Nephron (organoid): ENCODE measurements at regions not wholly inside any gene's neighbourhood (a gene's known extent, or its start where the extent isn't known, plus 50 kb on each side); places are given as distances from the start of the nearest gene placed in this dataset.

Source experiments
- H3K27ac Mint-ChIP-seq, 3 experiments: 2 replicates each; pipeline ENCODE4 v1.8.0; 2020; ENCODE audit warnings: mixed read lengths in 3 of 3, mild to moderate bottlenecking in 2 of 3, moderate library complexity in 1 of 3
- H3K27me3 Mint-ChIP-seq: 2 replicates; pipeline ENCODE4 v1.8.0; 2021; ENCODE audit warnings: low read depth, mild to moderate bottlenecking, moderate library complexity, mixed read lengths
- H3K36me3 Mint-ChIP-seq: 2 replicates; pipeline ENCODE4 v1.8.0; 2020; ENCODE audit warnings: low read depth, mixed read lengths
- H3K4me1 Mint-ChIP-seq: 2 replicates; pipeline ENCODE4 v1.8.0; 2020; ENCODE audit warnings: mixed read lengths
- H3K4me3 Mint-ChIP-seq, 3 experiments: 2 replicates each; pipeline ENCODE4 v1.8.0; 2020; ENCODE audit warnings: mild to moderate bottlenecking in 3 of 3, mixed read lengths in 3 of 3, moderate library complexity in 2 of 3
- H3K9me3 Mint-ChIP-seq: 2 replicates; pipeline ENCODE4 v1.8.0; 2020; ENCODE audit warnings: mixed read lengths
- CTCF ChIP-seq, 3 experiments: fragments of 200-600 bp; sonication (generic); IDR thresholded peaks; one replicate each; pipeline ENCODE4 v1.5.0; 2021; ENCODE audit warnings: antibody characterized with exemption in 3 of 3; ENCODE audit not compliant: unreplicated experiment in 3 of 3

GRCh38 chrX:138769918-138770317 lies 58.4 kb upstream of the FGF13 start:
- no peak overlapping the region for H3K27ac Mint-ChIP-seq
- no peaks in the 10 kb centered on the region for H3K9me3 Mint-ChIP-seq
- H3K36me3 Mint-ChIP-seq = no peaks in the 10 kb centered on the region
- no peaks in the 10 kb centered on the region for H3K27me3 Mint-ChIP-seq
- H3K4me3 Mint-ChIP-seq = no peak overlapping the region
- no peaks in the 10 kb centered on the region for H3K4me1 Mint-ChIP-seq
- TF ChIP-seq CTCF (IDR thresholded peaks at IDR 0.05; ENCODE audit: unreplicated experiment in 3 of 3) = no peak

- H3K36me3 Mint-ChIP-seq = no peaks in the 10 kb centered on the region
- H3K27me3 Mint-ChIP-seq = no peaks in the 10 kb centered on the region
- no peak for TF ChIP-seq CTCF (IDR thresholded peaks at IDR 0.05; ENCODE audit: unreplicated experiment in 3 of 3)
- H3K4me1 Mint-ChIP-seq = peaks cover 14% of the 10 kb centered on the region
- no peaks in the 10 kb centered on the region for H3K9me3 Mint-ChIP-seq
- H3K4me3 Mint-ChIP-seq = no peak overlapping the region
- H3K27ac Mint-ChIP-seq = no peak overlapping the region
Measured at GRCh38 chrX:138765051-138765450, 53.5 kb upstream of the FGF13 start.

- no peaks in the 10 kb centered on the region for H3K9me3 Mint-ChIP-seq
- no peak for TF ChIP-seq CTCF (IDR thresholded peaks at IDR 0.05; ENCODE audit: unreplicated experiment in 3 of 3)
- H3K4me1 Mint-ChIP-seq = peaks cover 25% of the 10 kb centered on the region
- no peaks in the 10 kb centered on the region for H3K36me3 Mint-ChIP-seq
- no peaks in the 10 kb centered on the region for H3K27me3 Mint-ChIP-seq
- H3K27ac Mint-ChIP-seq = no peak overlapping the region
- no peak overlapping the region for H3K4me3 Mint-ChIP-seq
Measured at GRCh38 chrX:138763761-138764160, 52.2 kb upstream of the FGF13 start.

- Mint-ChIP-seq H3K27me3 (peaks cover 4% of the 10 kb centered on the region), H3K36me3 (no peaks in the 10 kb centered on the region), H3K9me3 (no peaks in the 10 kb centered on the region), H3K4me3 (no peak overlapping the region), H3K4me1 (peaks cover 31% of the 10 kb centered on the region), H3K27ac (peak overlapping the region in 2 of 3 experiments; percentile 10 to 71)
- TF ChIP-seq CTCF (IDR thresholded peaks at IDR 0.05; ENCODE audit: unreplicated experiment in 3 of 3) = no peak
Measured at GRCh38 chrX:138761380-138761779, 49.9 kb upstream of the FGF13 start.
